ENCODE measurements at regions not wholly inside any gene's neighbourhood (a gene's known extent, or its start where the extent isn't known, plus 50 kb on each side); places are given as distances from the start of the nearest gene placed in this dataset.

DNA sequence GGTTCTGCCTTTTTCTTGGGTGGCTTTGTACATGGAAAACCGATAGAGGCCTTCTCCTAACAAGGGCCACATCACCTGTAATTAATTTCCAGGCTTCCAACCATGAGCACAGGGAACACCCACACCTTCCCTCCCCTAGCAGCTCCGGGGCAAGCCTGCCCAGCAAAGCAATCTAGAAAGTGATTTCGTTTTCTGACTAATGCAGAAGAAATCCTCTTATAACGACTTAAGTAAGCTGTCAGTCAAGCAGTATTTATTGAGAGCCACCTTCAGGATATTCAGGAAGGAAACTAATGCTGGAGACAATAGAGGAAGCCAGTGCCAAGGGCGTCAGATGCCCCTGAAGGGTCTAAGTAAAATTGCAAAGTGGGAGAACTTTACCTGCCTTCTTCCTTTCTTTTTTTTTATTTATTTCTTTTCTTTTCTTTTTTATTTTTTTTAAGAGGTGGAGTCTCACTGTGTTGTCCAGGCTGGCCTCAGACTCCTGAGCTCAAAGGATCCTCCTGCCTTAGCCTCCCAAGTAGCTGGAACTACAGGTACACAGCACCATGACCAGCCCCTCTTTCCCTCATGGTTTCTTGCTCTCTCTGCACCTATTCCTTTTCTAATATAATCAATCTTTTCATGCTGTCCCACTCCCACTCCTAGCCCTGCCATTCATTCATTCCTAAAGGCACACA lies 67.5 kb upstream of the MBOAT1 start:
- WGBS (ENCODE audit: insufficient coverage), result 68% methylated on average over 5 of the region's 5 CpGs
- H3K4me3 Mint-ChIP-seq, result no peak overlapping the region
- no peaks in the 10 kb centered on the region for H3K9me3 Mint-ChIP-seq

DNA sequence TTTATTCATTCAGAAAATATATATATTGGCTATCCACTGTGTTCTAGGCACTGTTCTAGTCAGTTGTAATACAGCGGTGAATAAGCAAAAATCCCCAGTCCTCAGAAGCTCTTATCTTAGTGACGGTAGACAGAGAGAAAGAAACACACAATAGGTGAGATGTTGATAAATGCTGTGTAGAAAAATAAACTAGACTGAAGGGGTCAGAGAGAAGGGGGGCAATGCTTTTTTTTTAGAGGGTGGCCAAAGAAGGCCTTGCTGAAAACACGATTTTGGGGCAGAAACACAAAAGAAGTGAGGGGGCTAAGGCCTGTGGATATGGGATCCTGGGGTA lies 68.0 kb upstream of the MBOAT1 start:
- Mint-ChIP-seq H3K4me3 (no peak overlapping the region), H3K9me3 (no peaks in the 10 kb centered on the region), H3K4me1 (no peaks in the 10 kb centered on the region), H3K27ac (no peak overlapping the region), H3K27me3 (ENCODE audit: low read depth in 2 of 2) (peaks cover 29 to 63% of the 10 kb centered on the region in 2 donors), H3K36me3 (no peaks in the 10 kb centered on the region)
- no peak for ATAC-seq
- no peak overlapping the region for H3K4me3 ChIP-seq (ENCODE audit: low read length)
- no peak for DNase-seq
- no peaks in the 10 kb centered on the region for H3K4me1 ChIP-seq (ENCODE audit: control insufficient read depth, insufficient read depth, low read length)
- H3K27ac ChIP-seq (ENCODE audit: low read length), result no peak overlapping the region
- TF ChIP-seq, protein P1, sequence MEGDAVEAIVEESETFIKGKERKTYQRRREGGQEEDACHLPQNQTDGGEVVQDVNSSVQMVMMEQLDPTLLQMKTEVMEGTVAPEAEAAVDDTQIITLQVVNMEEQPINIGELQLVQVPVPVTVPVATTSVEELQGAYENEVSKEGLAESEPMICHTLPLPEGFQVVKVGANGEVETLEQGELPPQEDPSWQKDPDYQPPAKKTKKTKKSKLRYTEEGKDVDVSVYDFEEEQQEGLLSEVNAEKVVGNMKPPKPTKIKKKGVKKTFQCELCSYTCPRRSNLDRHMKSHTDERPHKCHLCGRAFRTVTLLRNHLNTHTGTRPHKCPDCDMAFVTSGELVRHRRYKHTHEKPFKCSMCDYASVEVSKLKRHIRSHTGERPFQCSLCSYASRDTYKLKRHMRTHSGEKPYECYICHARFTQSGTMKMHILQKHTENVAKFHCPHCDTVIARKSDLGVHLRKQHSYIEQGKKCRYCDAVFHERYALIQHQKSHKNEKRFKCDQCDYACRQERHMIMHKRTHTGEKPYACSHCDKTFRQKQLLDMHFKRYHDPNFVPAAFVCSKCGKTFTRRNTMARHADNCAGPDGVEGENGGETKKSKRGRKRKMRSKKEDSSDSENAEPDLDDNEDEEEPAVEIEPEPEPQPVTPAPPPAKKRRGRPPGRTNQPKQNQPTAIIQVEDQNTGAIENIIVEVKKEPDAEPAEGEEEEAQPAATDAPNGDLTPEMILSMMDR (IDR thresholded peaks at IDR 0.05), result no peak
- H3K36me3 ChIP-seq (ENCODE audit: control insufficient read depth, insufficient read depth, low read length), result no peaks in the 10 kb centered on the region
- WGBS (ENCODE audit: insufficient coverage), result 59% methylated on average over 2 of the region's 3 CpGs
- intact Hi-C loops (cut with micrococcal nuclease), result no loop called here
- H3K27me3 ChIP-seq (ENCODE audit: control insufficient read depth, insufficient read depth, low read length), result peaks cover 4% of the 10 kb centered on the region
- no peaks in the 10 kb centered on the region for H3K9me3 ChIP-seq (ENCODE audit: control insufficient read depth, insufficient read depth, low read length)

More for the DNA sequence above, 67.5 kb upstream of the MBOAT1 start:
- peaks cover 4% of the 10 kb centered on the region for H3K27me3 ChIP-seq (ENCODE audit: control insufficient read depth, insufficient read depth, low read length)
- no peak overlapping the region for H3K4me3 ChIP-seq (ENCODE audit: low read length)
- no peaks in the 10 kb centered on the region for H3K9me3 ChIP-seq (ENCODE audit: control insufficient read depth, insufficient read depth, low read length)
- ATAC-seq, result no peak
- intact Hi-C loops (cut with micrococcal nuclease), result no loop called here
- H3K36me3 ChIP-seq (ENCODE audit: control insufficient read depth, insufficient read depth, low read length), result no peaks in the 10 kb centered on the region
- no peak overlapping the region for H3K27ac Mint-ChIP-seq
- no peak for DNase-seq
- H3K4me1 Mint-ChIP-seq, result no peaks in the 10 kb centered on the region
- H3K36me3 Mint-ChIP-seq, result no peaks in the 10 kb centered on the region
- H3K4me1 ChIP-seq (ENCODE audit: control insufficient read depth, insufficient read depth, low read length), result no peaks in the 10 kb centered on the region
- TF ChIP-seq, protein P1 (IDR thresholded peaks at IDR 0.05), result no peak
- H3K27ac ChIP-seq (ENCODE audit: low read length), result no peak overlapping the region
- peaks cover 29 to 58% of the 10 kb centered on the region in 2 donors for H3K27me3 Mint-ChIP-seq (ENCODE audit: low read depth in 2 of 2)

DNA sequence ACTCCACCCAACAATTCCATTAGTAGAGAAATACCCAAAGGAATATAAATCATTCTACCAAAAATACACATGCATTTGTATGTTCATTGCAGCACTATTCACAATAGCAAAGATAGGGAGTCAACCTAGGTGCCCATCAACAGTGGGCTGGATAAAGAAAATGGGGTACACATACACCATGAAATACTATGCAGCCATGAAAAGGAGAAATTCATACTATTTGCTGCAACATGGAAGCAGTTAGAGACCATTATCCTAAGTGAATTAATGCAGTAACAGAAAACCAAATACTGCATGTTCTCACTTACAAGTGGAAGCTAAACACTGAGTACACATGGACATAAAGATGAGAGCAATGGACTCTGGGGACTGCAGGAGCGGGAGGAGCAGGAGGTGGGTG lies 72.4 kb upstream of the MBOAT1 start:
- no peak overlapping the region for H3K27ac Mint-ChIP-seq
- no peak for ATAC-seq

More for the DNA sequence above, 72.4 kb upstream of the MBOAT1 start:
- Histone ChIP-seq H3K27ac (ENCODE audit: low read length) (no peak overlapping the region), H3K36me3 (ENCODE audit: control insufficient read depth, insufficient read depth, low read length) (no peaks in the 10 kb centered on the region), H3K4me3 (ENCODE audit: low read length) (no peak overlapping the region), H3K9me3 (ENCODE audit: control insufficient read depth, insufficient read depth, low read length) (no peaks in the 10 kb centered on the region), H3K27me3 (ENCODE audit: control insufficient read depth, insufficient read depth, low read length) (no peaks in the 10 kb centered on the region), H3K4me1 (ENCODE audit: control insufficient read depth, insufficient read depth, low read length) (no peaks in the 10 kb centered on the region)
- Mint-ChIP-seq H3K4me1 (no peaks in the 10 kb centered on the region), H3K4me3 (no peak overlapping the region), H3K36me3 (no peaks in the 10 kb centered on the region), H3K9me3 (no peaks in the 10 kb centered on the region), H3K27me3 (ENCODE audit: low read depth in 2 of 2) (peaks cover 27 to 68% of the 10 kb centered on the region in 2 donors)
- DNase-seq, result no peak
- TF ChIP-seq, protein P1 (IDR thresholded peaks at IDR 0.05), result no peak
- 88% methylated on average over 1 of the region's 1 CpG for WGBS (ENCODE audit: insufficient coverage)
- intact Hi-C loops (cut with micrococcal nuclease), result no loop called here
